ENCODE measurements at regions not wholly inside any gene's neighbourhood (a gene's known extent, or its start where the extent isn't known, plus 50 kb on each side); places are given as distances from the start of the nearest gene placed in this dataset.

DNA sequence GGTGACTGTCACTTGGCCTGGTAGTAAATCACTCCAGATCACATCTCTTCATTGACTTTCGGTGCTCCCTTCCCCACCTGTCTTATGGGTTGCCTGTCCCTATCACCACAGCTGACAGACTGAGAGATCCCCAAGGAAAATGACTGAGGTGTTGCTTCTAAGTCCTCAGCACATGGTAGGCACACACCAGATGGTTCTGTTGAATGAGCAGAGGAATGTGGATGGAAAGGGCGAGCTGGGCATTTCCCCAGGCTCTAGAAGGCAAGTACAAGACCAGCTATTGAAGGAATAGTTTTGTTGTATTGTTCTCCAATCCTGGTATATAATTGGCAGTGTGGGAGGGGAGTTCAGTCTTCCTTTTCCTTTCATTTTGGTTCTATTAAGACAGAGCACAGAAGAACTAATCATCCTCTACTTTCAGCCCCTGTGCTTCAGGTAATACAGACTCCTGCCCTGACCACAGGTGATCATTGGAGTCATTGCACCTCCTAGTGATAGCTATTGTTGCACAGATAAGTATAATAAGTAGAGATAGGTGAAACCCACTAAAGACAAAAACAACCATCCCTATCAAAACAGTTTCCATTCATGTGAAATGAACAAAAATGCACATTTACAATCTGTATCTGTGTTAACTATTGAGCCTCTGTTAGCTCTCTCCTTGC is 158.6 kb downstream of the TRAM1L1 start:
- H3K9me3 Mint-ChIP-seq, result no peaks in the 10 kb centered on the region
- H3K27me3 Mint-ChIP-seq, result peaks cover 8% of the 10 kb centered on the region
- no peak overlapping the region for H3K4me3 Mint-ChIP-seq
- H3K27ac Mint-ChIP-seq, result no peak overlapping the region
- H3K4me1 Mint-ChIP-seq (ENCODE audit: low read depth), result no peaks in the 10 kb centered on the region
- no peaks in the 10 kb centered on the region for H3K36me3 Mint-ChIP-seq (ENCODE audit: low read depth)
- ChIA-PET CTCF (no interaction called here), POLR2A (no interaction called here)
- no peak for TF ChIP-seq CTCF (IDR thresholded peaks at IDR 0.05)
- ATAC-seq, result no peak
- DNase-seq, result no peak
- intact Hi-C loops (cut with micrococcal nuclease), result no loop called here

GRCh38 chr4:116925900-116926457 is 159.4 kb downstream of the TRAM1L1 start:
- no peaks in the 10 kb centered on the region for H3K4me1 Mint-ChIP-seq (ENCODE audit: low read depth)
- no peak for ATAC-seq
- H3K9me3 Mint-ChIP-seq, result no peaks in the 10 kb centered on the region
- intact Hi-C loops (cut with micrococcal nuclease), result no loop called here
- H3K27ac Mint-ChIP-seq, result no peak overlapping the region
- no peaks in the 10 kb centered on the region for H3K36me3 Mint-ChIP-seq (ENCODE audit: low read depth)
- H3K4me3 Mint-ChIP-seq, result no peak overlapping the region
- ChIA-PET CTCF (no interaction called here), POLR2A (no interaction called here)
- TF ChIP-seq CTCF (IDR thresholded peaks at IDR 0.05), result no peak
- H3K27me3 Mint-ChIP-seq, result peaks cover 8% of the 10 kb centered on the region
- DNase-seq, result no peak

DNA sequence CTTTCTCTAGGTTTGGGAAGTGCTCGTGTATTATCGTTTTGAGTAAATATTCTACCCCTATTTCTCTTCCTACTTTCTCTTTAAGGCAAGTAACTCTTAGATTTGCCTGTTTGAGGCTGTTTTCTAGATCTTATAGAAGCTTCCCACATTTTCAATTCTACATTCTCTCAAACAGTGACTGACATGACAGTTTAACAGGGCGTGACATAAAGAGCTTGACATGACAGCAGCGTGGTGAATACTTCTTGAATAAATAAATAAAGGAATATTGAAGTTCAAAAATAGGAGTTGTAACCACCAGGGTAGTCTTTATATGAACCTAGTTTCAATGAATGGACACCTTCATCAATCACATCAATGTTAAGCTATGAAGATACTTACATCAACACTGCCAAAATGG is 162.0 kb downstream of the TRAM1L1 start:
- no peak for TF ChIP-seq CTCF (IDR thresholded peaks at IDR 0.05)
- no peaks in the 10 kb centered on the region for H3K9me3 Mint-ChIP-seq
- ChIA-PET POLR2A (no interaction called here), CTCF (no interaction called here)
- no peak overlapping the region for H3K4me3 Mint-ChIP-seq
- H3K4me1 Mint-ChIP-seq (ENCODE audit: low read depth), result no peaks in the 10 kb centered on the region
- H3K27me3 Mint-ChIP-seq, result peaks cover 8% of the 10 kb centered on the region
- no peak for DNase-seq
- H3K36me3 Mint-ChIP-seq (ENCODE audit: low read depth), result no peaks in the 10 kb centered on the region
- H3K27ac Mint-ChIP-seq, result no peak overlapping the region
- intact Hi-C loops (cut with micrococcal nuclease), result no loop called here
- ATAC-seq, result no peak

DNA sequence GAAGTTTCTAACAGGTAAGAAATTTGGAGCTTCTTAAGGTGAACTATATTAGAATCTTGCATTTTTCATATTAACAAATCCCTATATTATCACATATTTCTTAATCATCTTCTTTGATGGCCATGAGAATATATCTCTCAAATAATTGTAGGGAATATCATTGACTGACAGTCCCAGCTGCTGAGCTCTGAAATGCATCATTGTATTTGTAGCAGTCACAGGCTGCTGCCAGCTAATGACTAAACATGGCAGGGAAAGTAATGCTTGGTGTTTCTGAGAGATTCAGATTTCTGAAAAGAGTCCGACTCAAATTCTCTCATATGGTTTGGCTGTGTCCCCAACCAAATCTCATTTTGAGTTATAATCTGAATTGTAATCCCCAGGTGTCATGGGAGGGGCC is 171.9 kb downstream of the TRAM1L1 start:
- ATAC-seq (no peak), DNase-seq (no peak)
- Mint-ChIP-seq H3K9me3 (peaks cover 3% of the 10 kb centered on the region), H3K4me3 (no peak overlapping the region), H3K27me3 (no peaks in the 10 kb centered on the region), H3K27ac (no peak overlapping the region), H3K36me3 (ENCODE audit: low read depth) (no peaks in the 10 kb centered on the region), H3K4me1 (ENCODE audit: low read depth) (no peaks in the 10 kb centered on the region)
- POLR2A ChIA-PET, result no interaction called here
- TF ChIP-seq CTCF (IDR thresholded peaks at IDR 0.05), result no peak
- intact Hi-C loops (cut with micrococcal nuclease), result no loop called here
- CTCF ChIA-PET, result no interaction called here

GRCh38 chr4:116906758-116907157 is 178.6 kb downstream of the TRAM1L1 start:
- intact Hi-C loops (cut with micrococcal nuclease), result no loop called here
- DNase-seq (no peak), ATAC-seq (no peak)
- TF ChIP-seq CTCF (IDR thresholded peaks at IDR 0.05), result no peak
- POLR2A ChIA-PET, result no interaction called here
- no peaks in the 10 kb centered on the region for H3K4me1 Mint-ChIP-seq (ENCODE audit: low read depth)
- H3K27me3 Mint-ChIP-seq, result no peaks in the 10 kb centered on the region
- H3K9me3 Mint-ChIP-seq, result peaks cover 3% of the 10 kb centered on the region
- CTCF ChIA-PET, result no interaction called here
- no peak overlapping the region for H3K4me3 Mint-ChIP-seq
- no peaks in the 10 kb centered on the region for H3K36me3 Mint-ChIP-seq (ENCODE audit: low read depth)
- H3K27ac Mint-ChIP-seq, result no peak overlapping the region

All from activated CD8-positive, alpha-beta T cell treated with anti-CD3 and anti-CD28 coated beads for 36 hours (primary cell).